SK-N-SH (cell line): ENCODE measurements at regions not wholly inside any gene's neighbourhood (a gene's known extent, or its start where the extent isn't known, plus 50 kb on each side); places are given as distances from the start of the nearest gene placed in this dataset.

Experiments used
- CTCF ChIP-seq: fragments of 200-600 bp; sonication (generic); IDR thresholded peaks from 2 replicates; pipeline ENCODE4 v1.6.1; 2017; ENCODE audit warnings: antibody characterized with exemption, mild to moderate bottlenecking, moderate library complexity
- EP300 ChIP-seq, 2 experiments: IDR thresholded peaks; 2 replicates each; pipeline versions ENCODE4 v1.4.0 to v1.6.1; 2012; ENCODE audit warnings: borderline replicate concordance in 1 of 2, low read depth in 1 of 2, low read length in 1 of 2
- FOXM1 ChIP-seq: IDR thresholded peaks from 2 replicates; pipeline ENCODE4 v1.4.0; 2012; ENCODE audit warnings: low read depth, mild to moderate bottlenecking
- JUND ChIP-seq: IDR thresholded peaks from 2 replicates; pipeline ENCODE4 v1.4.0; 2012
- MAX ChIP-seq: IDR thresholded peaks from 2 replicates; pipeline ENCODE4 v1.4.0; 2012; ENCODE audit warnings: low read depth
- NFIC ChIP-seq: IDR thresholded peaks from 2 replicates; pipeline ENCODE4 v1.4.0; 2012; ENCODE audit warnings: borderline replicate concordance
- PBX3 ChIP-seq: IDR thresholded peaks from 2 replicates; pipeline ENCODE4; 2012
- POLR2AphosphoS5 ChIP-seq: IDR thresholded peaks from 2 replicates; pipeline ENCODE4 v1.6.1; 2012; ENCODE audit warnings: low read depth, low read length
- RFX5 ChIP-seq: IDR thresholded peaks from 2 replicates; pipeline ENCODE4 v1.6.1; 2012; ENCODE audit warnings: mild to moderate bottlenecking, improper control_type of control experiment, low read length
- TEAD4 ChIP-seq: IDR thresholded peaks from 2 replicates; pipeline ENCODE4 v1.4.0; 2012; ENCODE audit warnings: mild to moderate bottlenecking, borderline replicate concordance; ENCODE audit not compliant: insufficient read depth
- YY1 ChIP-seq: IDR thresholded peaks from 2 replicates; pipeline ENCODE4 v1.4.0; 2012; ENCODE audit warnings: low read depth, mild to moderate bottlenecking

GRCh38 chr3:66819993-66820501 lies 178.1 kb upstream of the KBTBD8 start:
- TF ChIP-seq CTCF: no peak
- no peak for TF ChIP-seq TEAD4
- TF ChIP-seq FOXM1: no peak
- no peak for TF ChIP-seq EP300 (IDR thresholded peaks at IDR 0.05; ENCODE audit: borderline replicate concordance in 1 of 2, low read depth in 1 of 2, low read length in 1 of 2)
- TF ChIP-seq NFIC: no peak
- no peak for TF ChIP-seq POLR2AphosphoS5
- TF ChIP-seq YY1: no peak
- no peak for TF ChIP-seq RFX5
- no peak for TF ChIP-seq MAX
- no peak for TF ChIP-seq PBX3
- no peak for TF ChIP-seq JUND
